ENCODE measurements at regions not wholly inside any gene's neighbourhood (a gene's known extent, or its start where the extent isn't known, plus 50 kb on each side); places are given as distances from the start of the nearest gene placed in this dataset.

DNA sequence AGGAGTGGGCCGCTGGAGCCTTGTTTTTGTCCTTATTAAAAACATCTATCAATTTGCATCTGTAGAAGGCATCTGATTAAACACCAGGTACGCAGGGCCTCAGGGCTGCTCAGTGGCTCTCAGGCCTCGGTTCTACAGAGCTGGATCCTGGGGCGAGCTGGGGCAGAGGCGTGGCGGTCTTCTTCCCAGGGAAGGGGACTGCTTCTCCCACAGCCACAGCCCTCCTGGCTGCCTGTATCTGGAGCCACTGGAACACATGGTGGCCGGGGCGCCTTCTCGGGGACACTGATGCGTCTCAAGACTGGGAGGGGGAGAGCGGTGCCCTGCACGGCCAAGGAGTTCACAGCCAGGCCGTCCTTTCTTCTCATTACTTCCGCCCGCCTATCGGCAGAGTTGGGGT is 1178.2 kb downstream of the BRD1 start:
- WGBS, 5 donors, result 77 to 89% (median 87%) methylated on average over 8 to 16 of the region's 16 CpGs
- TF ChIP-seq, protein P1, sequence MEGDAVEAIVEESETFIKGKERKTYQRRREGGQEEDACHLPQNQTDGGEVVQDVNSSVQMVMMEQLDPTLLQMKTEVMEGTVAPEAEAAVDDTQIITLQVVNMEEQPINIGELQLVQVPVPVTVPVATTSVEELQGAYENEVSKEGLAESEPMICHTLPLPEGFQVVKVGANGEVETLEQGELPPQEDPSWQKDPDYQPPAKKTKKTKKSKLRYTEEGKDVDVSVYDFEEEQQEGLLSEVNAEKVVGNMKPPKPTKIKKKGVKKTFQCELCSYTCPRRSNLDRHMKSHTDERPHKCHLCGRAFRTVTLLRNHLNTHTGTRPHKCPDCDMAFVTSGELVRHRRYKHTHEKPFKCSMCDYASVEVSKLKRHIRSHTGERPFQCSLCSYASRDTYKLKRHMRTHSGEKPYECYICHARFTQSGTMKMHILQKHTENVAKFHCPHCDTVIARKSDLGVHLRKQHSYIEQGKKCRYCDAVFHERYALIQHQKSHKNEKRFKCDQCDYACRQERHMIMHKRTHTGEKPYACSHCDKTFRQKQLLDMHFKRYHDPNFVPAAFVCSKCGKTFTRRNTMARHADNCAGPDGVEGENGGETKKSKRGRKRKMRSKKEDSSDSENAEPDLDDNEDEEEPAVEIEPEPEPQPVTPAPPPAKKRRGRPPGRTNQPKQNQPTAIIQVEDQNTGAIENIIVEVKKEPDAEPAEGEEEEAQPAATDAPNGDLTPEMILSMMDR (IDR thresholded peaks at IDR 0.05), result no peak
- TF ChIP-seq POLR2AphosphoS5 (IDR thresholded peaks at IDR 0.05), result no peak
- TF ChIP-seq POLR2A (IDR thresholded peaks at IDR 0.05), result no peak
- no peak for TF ChIP-seq EP300 (IDR thresholded peaks at IDR 0.05)
- Histone ChIP-seq H3K27ac (no peak overlapping the region), H3K36me3 (no peaks in the 10 kb centered on the region), H3K4me3 (no peak overlapping the region), H3K27me3 (peaks cover 0 to 4% (median 0%) of the 10 kb centered on the region in 3 donors), H3K9me3 (no peaks in the 10 kb centered on the region), H3K4me1 (no peaks in the 10 kb centered on the region)
- DNase-seq, result no peak
- intact Hi-C loops (cut with DNase I; ENCODE audit: low total_unique reads), result no loop called here

DNA sequence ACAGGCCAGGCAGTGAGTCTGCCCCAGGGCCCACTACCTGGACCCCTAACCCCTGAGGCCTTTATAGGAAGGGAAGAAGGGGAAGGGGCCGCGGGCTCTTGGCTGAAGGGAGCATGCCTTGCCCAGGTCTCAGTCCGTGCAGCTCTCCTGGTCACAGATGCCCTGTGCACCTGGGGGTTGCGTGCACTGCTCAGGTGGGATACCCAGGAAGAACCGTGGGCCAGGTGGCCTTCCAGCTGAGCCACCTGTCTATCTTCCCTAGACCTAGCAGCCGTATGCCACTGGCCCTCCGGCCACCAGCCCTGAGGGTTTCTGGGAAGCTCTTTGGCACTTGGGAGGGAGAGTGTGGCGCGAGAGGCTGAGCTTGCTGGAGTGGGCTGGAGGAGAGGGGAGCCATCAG is 1178.6 kb downstream of the BRD1 start:
- H3K36me3 ChIP-seq, result no peaks in the 10 kb centered on the region
- WGBS, 5 donors, result 89 to 100% (median 90%) methylated on average over 4 to 9 of the region's 9 CpGs
- H3K4me3 ChIP-seq, result no peak overlapping the region
- H3K27me3 ChIP-seq, result peaks cover 0 to under 1% (median 0%) of the 10 kb centered on the region in 3 donors
- intact Hi-C loops (cut with DNase I; ENCODE audit: low total_unique reads), result no loop called here
- DNase-seq, result no peak
- no peaks in the 10 kb centered on the region for H3K9me3 ChIP-seq
- H3K27ac ChIP-seq, result no peak overlapping the region
- H3K4me1 ChIP-seq, result no peaks in the 10 kb centered on the region
- TF ChIP-seq, protein P1 (IDR thresholded peaks at IDR 0.05), result no peak
- TF ChIP-seq POLR2AphosphoS5 (IDR thresholded peaks at IDR 0.05) (no peak), POLR2A (IDR thresholded peaks at IDR 0.05) (no peak), EP300 (IDR thresholded peaks at IDR 0.05) (no peak)

DNA sequence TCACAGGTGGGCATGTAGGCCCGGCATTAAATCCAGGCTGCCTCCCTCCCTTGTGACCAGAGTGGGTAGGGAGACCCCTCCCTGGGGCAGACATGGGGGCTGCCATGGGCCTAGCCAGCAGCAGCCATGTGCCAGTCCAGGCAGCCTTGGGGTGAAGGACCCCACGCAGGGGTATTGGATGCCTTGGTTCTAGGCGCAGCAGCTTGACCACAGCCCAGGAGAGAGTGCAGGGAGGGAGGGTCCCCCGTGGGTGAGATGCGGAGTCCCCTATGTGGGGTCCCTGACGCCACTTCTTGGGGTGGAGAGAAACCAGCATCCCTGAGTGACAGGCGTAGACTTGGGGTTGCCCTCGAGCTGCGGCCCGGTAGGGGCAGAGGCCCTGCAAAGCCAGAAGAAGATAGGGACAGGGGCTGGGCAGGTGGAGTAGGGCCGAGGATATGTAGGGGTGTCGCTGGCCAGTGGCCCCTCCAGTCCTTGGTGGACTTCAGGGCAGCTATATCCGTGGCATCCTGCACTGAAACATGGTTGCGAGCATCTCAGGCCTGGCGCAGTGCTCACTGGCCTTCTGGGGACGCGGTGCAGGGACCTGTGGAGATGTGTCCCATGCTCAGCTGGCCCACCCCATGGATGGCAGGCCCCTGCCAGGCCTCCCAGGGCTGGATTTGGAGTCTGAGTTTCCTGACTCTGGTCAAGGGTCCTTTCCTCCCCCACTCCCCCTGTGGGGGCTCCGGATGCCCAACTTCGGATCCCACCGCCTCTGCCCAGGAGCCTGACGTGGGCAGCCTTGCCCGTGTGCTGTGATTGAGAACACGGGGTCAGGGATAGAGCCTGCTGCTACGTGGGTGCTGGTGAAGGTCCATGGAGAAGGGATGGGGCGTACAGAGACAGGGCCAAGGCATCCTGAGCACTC is 1179.8 kb downstream of the BRD1 start:
- Histone ChIP-seq H3K27me3 (no peaks in the 10 kb centered on the region), H3K27ac (no peak overlapping the region), H3K4me3 (no peak overlapping the region), H3K4me1 (no peaks in the 10 kb centered on the region), H3K36me3 (no peaks in the 10 kb centered on the region), H3K9me3 (no peaks in the 10 kb centered on the region)
- 84 to 94% (median 89%) methylated on average over 17 to 25 of the region's 25 CpGs for WGBS, 5 donors
- no peak for TF ChIP-seq EP300 (IDR thresholded peaks at IDR 0.05)
- TF ChIP-seq, protein P1 (IDR thresholded peaks at IDR 0.05), result no peak
- TF ChIP-seq POLR2AphosphoS5 (IDR thresholded peaks at IDR 0.05), result no peak
- TF ChIP-seq POLR2A (IDR thresholded peaks at IDR 0.05), result no peak
- intact Hi-C loops (cut with DNase I; ENCODE audit: low total_unique reads), result no loop called here
- no peak for DNase-seq

DNA sequence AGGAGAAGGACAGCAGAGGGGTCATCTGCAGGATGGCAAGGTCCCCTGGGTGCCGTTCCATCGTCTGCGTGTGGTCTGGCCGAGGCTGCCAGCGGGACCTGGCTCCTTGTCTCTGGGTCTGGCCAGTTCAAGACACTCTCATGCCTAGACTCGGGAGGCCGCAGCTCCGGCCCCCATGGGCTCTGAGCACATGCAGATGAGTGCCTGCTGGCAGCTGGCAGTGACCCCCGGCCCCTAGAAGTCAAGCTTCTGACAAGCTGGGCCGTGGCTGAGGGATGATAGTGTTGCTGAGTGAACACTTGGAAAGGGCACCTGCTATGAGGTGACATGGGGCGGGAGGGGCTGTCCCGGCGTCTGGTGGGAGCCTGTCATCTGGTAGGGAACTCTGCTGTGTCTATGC is 1180.6 kb downstream of the BRD1 start:
- TF ChIP-seq POLR2AphosphoS5 (IDR thresholded peaks at IDR 0.05) (no peak), POLR2A (IDR thresholded peaks at IDR 0.05) (no peak), EP300 (IDR thresholded peaks at IDR 0.05) (no peak)
- TF ChIP-seq, protein P1 (IDR thresholded peaks at IDR 0.05), result no peak
- intact Hi-C loops (cut with DNase I; ENCODE audit: low total_unique reads), result no loop called here
- no peaks in the 10 kb centered on the region for H3K9me3 ChIP-seq
- H3K4me1 ChIP-seq, result no peaks in the 10 kb centered on the region
- no peak overlapping the region for H3K4me3 ChIP-seq
- 79 to 92% (median 86%) methylated on average over 6 to 13 of the region's 13 CpGs for WGBS, 5 donors
- H3K36me3 ChIP-seq, result no peaks in the 10 kb centered on the region
- H3K27ac ChIP-seq, result no peak overlapping the region
- no peak for DNase-seq
- no peaks in the 10 kb centered on the region for H3K27me3 ChIP-seq
